ENCODE measurements at regions not wholly inside any gene's neighbourhood (a gene's known extent, or its start where the extent isn't known, plus 50 kb on each side); places are given as distances from the start of the nearest gene placed in this dataset.
A peak's percentile ranks its signal among the peaks of the same experiment; 100 is the strongest.
"Not testable (repeated sequence)": the region's sequence is repeated elsewhere in the genome, so short reads cannot be mapped to it uniquely, and the experiment has no call there.

- not testable (repeated sequence) for DNase-seq
These were observed 68.6 kb upstream of the SGK1 start for GRCh38 chr6:134386482-134386881.

GRCh38 chr6:134381959-134382358 lies 64.0 kb upstream of the SGK1 start:
- DNase-seq, result no peak

- no peak for DNase-seq
These were observed 61.7 kb upstream of the SGK1 start for GRCh38 chr6:134379599-134379998.

- DNase-seq, result peak; percentile 13 to 29
These were observed 61.2 kb upstream of the SGK1 start for GRCh38 chr6:134379076-134379475.

- no peak for DNase-seq
These were observed 60.5 kb upstream of the SGK1 start for GRCh38 chr6:134378426-134378825.

- DNase-seq, result no peak
These were observed 58.9 kb upstream of the SGK1 start for GRCh38 chr6:134376785-134377184.

- no peak for DNase-seq
These were observed 57.3 kb upstream of the SGK1 start for GRCh38 chr6:134375220-134375580.

- no peak for DNase-seq
These were observed 56.7 kb upstream of the SGK1 start for GRCh38 chr6:134374491-134375219.

GRCh38 chr6:134373993-134374392 lies 56.1 kb upstream of the SGK1 start:
- no peak for DNase-seq

- DNase-seq, result peak; percentile 9 to 68
These were observed 55.5 kb upstream of the SGK1 start for GRCh38 chr6:134373282-134373922.

GRCh38 chr6:134372603-134373281 lies 54.8 kb upstream of the SGK1 start:
- DNase-seq, result peak; percentile 26 to 53

- DNase-seq, result no peak
These were observed 50.8 kb upstream of the SGK1 start for GRCh38 chr6:134368670-134369069.
